CD4-positive, alpha-beta T cell treated with Interleukin-17A for 1 hour (primary cell): ENCODE measurements at regions not wholly inside any gene's neighbourhood (a gene's known extent, or its start where the extent isn't known, plus 50 kb on each side); places are given as distances from the start of the nearest gene placed in this dataset.

ENCODE experiments used
- DNase-seq: peaks from one replicate; pipeline ENCODE4 v3.0.0-alpha.2; 2020

DNA sequence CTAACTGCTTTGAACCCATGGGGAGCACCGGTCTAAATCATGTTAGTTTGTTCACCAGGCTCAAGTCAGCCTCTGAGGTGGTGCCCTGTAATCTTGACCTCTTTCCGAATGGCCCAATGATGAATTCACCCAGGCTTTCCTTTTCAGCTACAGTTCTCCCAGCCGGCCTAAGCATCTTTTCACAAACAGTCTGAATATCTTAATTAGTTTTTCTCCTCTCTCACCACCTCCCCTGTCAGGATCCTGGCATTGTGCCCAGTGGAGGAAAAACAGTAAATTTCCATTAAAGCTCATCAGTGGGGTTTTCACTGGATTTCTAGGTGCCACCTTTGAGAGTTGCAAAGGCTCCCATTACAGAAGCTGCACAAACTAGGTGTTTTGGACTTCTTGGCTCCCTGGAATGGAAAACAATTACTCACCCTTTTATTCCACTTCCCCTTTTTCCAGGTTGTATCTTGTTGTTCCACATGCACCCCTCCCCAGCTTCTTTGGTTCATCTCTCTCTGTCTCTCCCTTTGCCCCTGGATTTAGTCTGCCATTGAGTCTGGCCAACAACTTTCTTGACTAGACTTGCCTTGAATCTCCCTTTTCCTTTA, 69.4 kb upstream of the ADAMTSL1 start:
- DNase-seq, result no peak

DNA sequence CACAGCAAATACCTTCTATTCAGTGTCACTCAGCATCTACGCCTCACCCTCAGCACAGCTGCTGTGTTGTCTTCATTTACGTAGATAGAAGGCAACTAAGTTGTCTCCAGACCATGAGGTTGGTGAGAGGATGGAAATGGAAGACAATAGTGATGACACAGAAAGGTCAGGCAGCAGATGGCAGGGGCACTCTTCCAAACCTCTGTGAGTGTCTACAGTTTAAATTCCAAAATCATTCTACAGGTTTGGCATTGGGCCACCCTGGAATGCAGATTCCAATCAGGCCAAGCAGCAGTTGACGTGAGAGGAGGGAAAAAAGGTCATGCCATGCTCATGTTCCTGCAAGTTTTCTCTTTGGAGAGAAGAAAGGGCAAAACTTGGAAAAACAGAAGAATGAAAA, 68.7 kb upstream of the ADAMTSL1 start:
- no peak for DNase-seq

DNA sequence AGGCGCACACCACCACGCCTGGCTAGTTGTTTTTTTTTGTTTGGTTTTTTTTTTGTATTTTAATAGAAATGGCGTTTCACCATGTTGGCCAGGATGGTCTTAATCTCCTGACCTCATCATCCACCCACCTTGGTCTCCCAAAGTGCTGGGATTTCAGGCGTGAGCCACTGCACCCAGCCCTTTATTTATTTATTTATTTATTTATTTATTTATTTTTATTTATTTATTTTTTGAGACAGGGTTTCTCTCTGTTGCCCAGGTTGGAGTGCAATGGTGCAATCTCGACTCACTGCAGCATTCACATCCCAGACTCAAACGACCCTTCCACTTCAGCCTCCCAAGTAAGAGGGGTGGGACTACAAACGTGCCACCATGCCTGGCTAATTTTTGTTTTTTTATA, 63.0 kb upstream of the ADAMTSL1 start:
- DNase-seq, result no peak

DNA sequence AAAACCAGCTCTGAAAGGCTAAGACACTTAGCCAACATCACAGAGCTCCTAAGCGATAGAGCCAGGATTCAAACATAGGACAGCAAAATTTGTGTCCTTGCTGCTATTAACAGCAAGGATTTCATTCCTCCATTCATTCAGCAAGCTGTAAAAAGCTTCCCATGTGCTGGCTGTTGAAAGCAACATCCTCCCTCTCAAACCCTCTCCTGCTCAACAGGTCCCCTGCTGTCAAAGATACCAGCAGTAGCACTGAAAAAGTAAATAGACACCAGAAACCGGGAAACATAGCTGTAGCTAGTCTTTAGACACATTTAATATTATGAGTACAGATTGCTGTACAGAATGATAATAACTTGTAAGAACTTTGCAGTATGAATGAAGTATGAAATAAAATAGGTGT, 52.6 kb upstream of the ADAMTSL1 start:
- no peak for DNase-seq

DNA sequence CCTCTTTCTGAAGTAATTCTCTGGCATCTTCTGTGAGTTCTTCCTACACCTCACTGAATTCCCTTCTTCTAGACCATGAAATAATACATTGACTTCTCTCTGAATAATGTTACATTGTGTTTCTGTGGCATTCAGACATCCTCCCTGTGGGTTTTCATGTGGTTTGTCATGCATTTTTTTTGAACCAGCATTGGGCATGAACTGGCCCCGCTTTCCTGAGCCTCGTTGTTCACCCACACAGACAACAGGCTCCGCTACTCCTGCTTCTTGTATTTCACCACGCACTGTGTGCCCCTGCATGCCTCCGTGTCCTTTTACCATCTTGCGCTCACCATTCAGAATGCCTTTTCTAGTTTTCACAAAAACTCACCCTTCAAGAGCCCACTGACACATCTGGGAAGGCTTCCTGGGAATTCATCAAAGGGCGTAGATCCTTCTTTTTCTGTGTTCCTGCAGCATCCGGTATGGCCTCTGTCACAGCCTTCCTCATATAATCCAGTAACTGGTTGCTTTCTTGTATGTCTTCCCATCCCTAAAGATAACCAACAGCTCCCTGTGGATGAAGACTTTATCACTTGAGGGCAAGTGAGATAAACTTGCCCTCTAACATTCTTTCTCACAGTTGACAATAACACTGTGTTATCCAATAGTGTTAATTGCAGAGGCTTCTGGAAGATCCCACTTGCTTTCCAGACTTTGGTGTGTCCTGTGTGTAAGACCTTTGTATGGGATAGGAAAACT, 51.5 kb upstream of the ADAMTSL1 start:
- no peak for DNase-seq

DNA sequence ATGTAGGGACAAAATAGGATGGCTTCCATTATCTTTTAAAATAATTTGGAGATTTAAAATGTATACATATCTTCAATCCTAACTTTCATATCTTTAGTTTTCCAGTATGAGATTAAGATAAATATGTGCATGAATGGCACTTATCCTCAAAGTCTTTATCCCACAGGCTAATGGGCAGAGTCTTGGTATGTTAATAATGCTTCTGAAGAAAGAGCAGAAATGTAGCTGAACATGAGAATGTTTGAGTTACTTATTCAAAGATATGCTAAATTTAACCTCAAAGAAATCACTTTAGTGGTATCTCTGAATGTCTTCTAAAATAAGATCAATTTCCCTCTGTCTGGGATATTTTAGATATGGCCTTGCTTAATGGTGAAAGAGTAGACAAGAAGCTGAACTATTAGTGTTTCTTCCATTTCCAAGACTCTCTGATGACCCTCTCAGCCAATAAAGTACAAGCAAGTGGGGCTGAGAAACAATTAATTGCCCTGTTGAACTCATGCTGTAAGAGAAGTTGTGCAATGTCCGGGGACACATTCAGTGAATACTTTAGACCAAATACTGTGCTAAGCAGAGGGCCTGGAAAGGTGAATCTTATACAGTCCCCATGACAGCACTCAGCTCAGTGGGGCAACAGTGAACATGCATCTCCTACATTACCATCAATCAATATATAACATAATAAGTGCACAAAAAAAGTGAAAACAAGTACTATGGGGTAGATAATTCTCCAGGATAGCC, 50.0 kb upstream of the ADAMTSL1 start:
- no peak for DNase-seq
